ENCODE measurements at regions not wholly inside any gene's neighbourhood (a gene's known extent, or its start where the extent isn't known, plus 50 kb on each side); places are given as distances from the start of the nearest gene placed in this dataset.

DNA sequence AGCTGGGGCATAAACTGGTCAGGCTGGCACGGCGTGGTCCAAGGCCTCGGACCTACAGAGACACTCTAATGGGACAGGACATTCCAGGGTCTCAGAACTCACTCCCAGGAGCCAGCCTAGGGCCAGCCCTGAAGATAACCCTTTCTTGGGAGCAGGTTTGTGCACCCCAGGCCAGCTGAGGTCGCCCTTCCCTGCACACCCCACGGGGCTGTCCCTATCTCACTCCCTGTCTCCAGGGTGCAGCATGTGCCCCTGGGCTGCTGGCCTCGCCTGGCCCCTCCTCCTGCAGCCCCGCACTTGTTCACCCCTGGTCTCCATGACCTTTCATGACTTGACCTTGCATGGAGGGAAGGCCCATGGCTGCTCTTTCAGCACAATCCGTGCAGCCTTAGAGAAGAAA, 1321.8 kb downstream of the BRD1 start:
- TF ChIP-seq EZH2 (IDR thresholded peaks at IDR 0.05) (no peak), CTCF (IDR thresholded peaks at IDR 0.05 in 2 of 3, conservative IDR thresholded peaks at IDR 0.05 in 1 of 3; ENCODE audit: borderline replicate concordance in 1 of 3, insufficient read depth in 1 of 3, low read depth in 2 of 3, low read length in 2 of 3) (no peak), JUND (IDR thresholded peaks at IDR 0.05) (no peak), SRF (IDR thresholded peaks at IDR 0.05; ENCODE audit: low read depth) (no peak), SIN3A (IDR thresholded peaks at IDR 0.05; ENCODE audit: low read depth) (no peak)
